ENCODE measurements at regions not wholly inside any gene's neighbourhood (a gene's known extent, or its start where the extent isn't known, plus 50 kb on each side); places are given as distances from the start of the nearest gene placed in this dataset.

DNA sequence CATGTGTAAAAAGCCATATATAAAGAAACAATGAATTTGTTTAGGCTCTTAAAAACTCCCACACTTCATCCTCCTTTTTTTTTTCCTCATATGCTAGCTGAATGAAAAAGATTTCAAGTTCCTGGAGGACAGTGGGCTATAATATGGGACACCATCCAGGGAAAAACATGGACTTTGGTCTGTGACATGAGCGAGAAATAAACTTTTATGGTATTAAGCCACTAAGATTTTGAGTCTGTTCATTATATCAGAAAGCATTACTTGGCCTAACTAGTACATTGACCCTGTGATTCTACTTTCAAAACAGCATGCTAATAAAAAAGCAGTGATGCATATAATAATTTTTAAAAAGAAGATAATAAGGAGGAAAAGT is 392.3 kb upstream of the CAMK1G start:
- TF ChIP-seq CTCF (IDR thresholded peaks at IDR 0.05) = no peak
- TF ChIP-seq POLR2A (IDR thresholded peaks at IDR 0.05) = no peak

Data from lower leg skin (tissue), 3 donors.